IPS-11a (cell line): ENCODE measurements at regions not wholly inside any gene's neighbourhood (a gene's known extent, or its start where the extent isn't known, plus 50 kb on each side); places are given as distances from the start of the nearest gene placed in this dataset.

Source experiments
- H3K4me3 ChIP-seq: one replicate; pipeline ENCODE4 v1.5.1; 2013; ENCODE audit warnings: low read depth, low read length, control low read depth

DNA sequence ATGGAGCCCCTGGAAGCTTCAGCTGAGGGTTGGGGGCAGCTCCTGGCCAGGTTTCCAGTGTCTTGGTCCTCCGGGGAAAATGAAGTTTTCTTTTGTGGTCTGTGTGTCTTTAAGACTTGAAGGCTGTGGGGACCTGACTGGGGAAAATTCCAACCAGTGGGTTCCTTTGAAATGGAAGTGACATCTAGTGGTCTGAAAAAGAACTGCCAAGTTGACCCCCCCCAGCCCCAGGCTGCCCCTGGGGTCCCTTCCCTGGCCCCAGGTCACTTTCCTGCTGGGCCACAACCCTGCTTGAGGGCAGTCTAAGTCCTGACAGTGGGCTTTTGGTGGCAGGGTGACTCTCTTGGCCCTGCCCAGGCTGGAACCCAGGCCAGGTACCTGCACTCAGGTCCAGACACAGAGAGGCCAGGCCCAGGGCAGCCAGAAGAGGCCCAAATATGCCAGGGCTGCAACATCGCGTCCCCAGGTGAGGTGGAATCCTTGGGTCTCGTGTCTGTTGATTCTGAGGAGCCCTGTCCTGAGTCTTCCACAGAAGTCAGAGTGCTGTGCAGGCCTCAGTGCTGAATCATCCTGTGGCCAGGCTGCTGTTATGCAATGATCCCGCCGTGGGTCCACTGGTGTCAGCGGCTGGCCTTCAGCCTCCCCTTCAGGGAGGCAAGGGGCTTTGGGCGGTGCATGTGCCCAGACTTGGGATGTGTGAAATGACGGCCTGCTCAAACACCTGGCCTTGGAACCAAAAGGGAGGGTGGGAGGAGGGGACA is 68.4 kb downstream of the VEGFA start:
- no peak overlapping the region for H3K4me3 ChIP-seq

DNA sequence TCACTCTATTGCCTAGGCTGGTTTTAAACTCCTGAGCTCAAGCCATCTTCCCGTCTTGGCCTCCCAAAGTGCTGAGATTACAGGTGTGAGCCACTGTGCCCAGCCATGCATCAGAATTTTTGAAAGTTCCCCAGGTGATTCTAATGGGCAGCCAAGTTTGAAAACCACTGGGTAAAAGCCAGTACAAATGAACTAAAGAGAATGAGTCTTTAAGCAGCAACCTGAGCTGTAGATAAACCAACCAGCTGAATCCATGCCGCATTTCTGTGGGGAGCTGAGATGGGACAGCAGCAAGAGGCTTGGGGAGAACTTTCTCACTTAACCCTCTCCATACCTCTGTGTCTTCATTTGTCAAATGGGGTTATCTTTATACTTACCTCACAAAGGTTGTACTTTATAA is 67.5 kb downstream of the VEGFA start:
- H3K4me3 ChIP-seq: no peak overlapping the region

DNA sequence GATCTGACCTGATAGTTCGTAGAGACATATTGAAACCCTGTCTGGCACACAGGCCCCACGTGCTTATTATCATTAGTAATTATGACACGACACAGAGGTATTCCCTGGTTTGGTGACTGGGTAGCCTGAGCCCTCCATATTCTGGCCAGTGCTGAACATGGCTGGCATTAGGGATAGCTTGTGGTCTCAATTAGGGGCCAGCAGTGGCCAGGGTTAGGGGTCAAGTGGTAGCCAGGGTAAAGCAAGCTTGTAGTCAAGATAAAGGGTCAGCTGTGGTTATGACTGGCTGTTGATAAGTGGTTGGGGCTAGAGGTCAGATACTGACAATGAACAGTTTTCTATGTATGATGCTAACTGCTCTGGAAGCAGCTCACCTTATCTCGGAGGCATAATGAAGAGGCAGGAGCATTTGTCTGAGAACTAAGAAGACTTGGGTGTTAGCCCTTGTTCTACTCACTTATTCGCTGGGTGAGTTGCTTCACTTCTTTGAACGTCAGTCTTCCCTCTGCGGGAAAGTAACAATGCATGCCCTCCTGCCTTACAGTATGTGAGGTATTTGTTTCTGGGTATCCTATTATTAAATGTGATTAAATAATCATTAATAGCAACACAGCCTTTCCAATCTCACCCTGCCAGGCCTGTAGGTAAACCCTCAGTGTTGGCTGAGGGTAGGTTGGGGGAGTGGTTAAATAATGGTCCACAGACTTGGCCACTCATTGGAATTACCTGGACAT is 66.7 kb downstream of the VEGFA start:
- no peak overlapping the region for H3K4me3 ChIP-seq
